ENCODE measurements at regions not wholly inside any gene's neighbourhood (a gene's known extent, or its start where the extent isn't known, plus 50 kb on each side); places are given as distances from the start of the nearest gene placed in this dataset.
"Not testable (repeated sequence)": the region's sequence is repeated elsewhere in the genome, so short reads cannot be mapped to it uniquely, and the experiment has no call there.

DNA sequence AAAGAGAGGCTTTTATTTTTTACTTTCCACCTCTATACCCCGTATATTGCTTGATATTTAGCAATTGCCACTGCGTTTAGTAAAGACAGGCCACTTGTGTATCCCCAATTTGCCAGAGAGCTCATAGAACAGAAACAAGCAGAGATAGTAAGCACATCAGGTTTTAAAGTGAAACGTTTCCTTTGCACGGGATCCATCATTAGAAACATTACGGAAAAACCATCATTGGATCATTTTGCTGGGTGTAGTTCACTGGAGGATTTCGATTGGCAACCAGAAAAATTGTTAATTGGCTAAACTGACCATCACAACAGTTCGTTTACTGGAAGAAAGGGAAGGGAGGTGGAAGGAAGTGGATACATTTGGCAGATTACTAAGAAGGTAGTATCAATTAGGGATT, 149.4 kb upstream of the STK32A start:
- no peak for DNase-seq

DNA sequence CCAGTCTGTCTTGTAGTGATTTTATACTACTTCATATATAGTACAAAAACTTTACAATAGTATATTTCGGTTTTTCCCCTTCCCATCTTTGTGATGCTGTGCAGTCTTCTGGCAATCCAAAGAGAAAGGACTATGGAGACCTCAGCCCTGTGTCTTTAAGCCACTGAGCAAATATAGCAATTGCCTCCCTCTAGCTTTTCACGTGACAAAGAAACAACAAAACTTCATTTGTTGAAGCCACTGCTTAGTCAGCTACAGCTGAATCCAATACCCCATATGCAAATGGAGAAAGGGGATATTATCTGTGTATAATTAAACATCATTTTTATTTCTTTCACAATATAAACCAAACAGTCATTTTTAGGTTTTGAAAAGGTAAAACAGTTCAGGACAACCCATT, 142.8 kb upstream of the STK32A start:
- no peak for DNase-seq

DNA sequence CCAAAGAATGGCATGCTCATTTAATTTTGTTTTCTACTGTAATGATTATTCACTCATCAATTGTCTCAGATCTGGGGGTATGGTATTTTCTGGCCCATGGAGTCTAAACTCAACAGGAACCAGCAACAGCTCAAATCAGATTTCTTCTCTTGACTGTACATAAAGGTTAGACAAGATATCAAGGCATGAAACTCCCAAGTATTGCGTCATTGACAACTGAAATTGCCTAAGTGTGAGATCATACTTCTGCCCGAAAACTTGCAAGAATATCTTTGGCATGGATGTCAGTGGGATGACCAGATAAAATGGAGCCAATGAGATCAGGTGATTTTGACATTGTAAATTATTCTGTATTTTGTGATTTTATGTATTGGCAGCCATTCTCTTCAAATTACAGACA, 141.7 kb upstream of the STK32A start:
- DNase-seq = no peak

DNA sequence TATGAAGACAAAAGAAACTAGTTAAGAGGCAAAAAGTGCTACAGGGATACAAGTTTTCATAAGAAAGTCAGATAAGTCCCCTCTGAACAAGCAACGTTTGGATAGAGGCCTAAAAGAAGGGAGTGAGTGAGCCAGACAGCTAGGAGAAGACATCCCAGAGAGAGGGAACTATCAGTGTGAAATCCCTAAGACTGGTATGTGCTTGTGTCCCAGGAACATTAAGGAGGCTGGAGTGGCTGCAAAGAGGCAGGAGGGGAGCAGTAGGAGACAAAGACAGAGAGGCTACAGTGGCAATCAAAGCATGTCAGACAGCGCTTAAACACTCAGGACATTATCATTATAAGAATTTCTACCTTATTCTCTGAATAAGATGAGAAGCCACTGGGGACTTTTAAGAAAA, 139.1 kb upstream of the STK32A start:
- no peak for DNase-seq

DNA sequence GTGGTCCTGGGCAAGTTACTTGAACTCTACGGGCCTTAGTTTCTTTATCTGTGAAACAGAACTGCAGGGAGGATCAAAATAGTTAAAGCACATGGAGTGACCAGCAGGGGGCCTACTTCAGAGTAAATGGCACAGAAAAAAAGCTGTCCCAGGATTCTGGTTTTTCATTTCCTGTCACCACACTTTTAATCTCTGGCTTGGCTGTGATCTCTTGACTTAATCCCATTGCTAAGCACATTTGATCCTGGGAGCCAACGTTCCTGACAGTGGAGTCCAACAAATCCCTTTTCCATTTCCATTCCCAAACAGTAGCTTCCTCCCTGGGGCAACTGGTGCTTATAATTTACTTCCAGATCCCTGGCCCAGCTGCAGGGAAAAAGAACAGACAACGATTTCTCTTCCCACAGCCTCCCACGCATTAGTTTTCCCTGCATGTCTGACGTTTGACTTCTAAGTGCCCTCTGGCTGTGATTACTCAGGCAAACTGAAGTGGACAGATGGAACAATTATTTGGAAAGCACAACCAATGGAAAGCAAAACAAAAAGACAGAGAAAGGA, 136.5 kb upstream of the STK32A start:
- no peak for DNase-seq

DNA sequence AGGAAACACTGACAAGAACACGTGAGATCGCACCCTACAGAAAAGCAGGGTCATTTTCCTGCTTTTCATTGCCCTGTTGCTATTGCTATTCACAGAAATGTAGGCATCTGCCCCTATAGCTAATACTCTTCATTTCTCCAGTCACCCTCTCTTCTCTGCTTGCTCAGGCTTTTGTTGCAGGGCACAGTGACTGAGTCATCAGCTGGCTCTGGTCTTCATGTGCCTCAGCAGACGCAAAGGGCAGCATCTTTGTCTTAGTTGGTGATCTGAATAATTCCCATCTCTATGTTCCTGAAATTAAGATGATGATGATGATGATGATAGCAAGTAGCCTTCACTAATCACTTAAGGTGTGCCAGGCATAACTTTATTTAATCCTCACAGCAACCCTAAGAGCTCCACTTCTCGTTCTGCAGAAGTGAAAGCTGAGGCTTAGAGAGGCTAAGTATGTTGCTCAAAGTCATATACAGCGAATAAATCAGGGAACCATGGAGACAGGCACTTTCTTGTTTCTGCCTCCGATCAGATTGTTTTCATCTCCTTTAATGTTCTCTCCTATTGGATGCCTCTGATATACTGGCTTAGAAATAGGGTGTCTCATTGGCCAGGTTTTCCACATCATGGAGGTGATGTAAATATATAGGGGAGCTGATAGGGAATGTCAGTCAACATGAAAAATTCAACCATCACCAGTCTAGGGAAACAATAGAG, 133.0 kb upstream of the STK32A start:
- DNase-seq = no peak

DNA sequence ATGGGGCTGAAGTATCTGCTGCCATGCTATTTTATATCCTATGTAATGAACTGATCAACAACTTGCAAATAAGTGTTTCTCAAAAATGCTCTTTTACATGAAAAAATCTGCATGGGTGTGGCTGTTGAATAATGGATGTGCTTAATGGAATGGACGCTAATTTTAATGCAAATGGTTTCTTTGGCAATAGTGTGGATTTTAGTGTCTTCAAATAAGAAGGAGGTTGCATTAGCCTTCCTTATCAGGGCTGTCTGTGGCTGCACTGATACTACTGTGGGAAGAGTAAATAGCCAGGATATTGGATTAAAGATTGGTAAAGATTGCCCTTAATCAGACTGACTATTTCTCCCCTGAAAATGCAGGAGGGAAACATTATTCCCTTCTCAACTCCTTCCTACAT, 121.9 kb upstream of the STK32A start:
- DNase-seq = no peak

DNA sequence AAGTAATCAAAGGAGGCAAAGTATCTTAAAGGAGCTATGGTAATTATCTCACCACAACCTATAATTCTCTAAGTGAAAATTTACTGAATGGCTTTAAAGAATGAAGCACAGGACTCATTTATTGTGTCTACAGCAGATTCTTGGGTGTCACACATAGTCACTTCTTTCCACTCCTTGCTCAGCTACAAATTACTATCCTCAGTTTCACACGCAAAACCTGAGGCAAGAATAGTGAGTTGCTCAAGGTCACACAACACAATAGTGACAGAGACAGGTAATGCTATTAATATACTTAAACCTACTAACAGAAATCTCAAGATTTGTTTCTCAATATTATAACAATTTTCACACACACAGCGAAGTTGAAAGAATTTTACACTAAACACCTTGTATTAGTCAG, 120.9 kb upstream of the STK32A start:
- DNase-seq = no peak

DNA sequence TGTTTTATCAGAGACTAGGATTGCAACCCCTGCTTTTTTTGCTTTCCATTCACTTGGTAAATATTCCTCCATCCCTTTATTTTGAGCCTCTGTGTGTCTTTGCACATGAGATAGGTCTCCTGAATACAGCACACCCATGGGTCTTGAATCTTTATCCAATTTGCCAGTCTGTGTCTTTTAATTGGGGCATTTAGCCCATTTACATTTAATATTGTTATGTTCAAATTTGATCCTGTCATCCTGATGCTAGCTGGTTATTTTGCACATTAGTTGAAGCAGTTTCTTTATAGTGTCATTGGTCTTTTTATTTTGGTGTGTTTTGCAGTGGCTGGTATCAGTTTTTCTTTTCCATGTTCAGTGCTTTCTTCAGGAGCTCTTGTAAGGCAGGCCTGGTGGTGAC, 95.1 kb upstream of the STK32A start:
- DNase-seq = not testable (repeated sequence)

DNA sequence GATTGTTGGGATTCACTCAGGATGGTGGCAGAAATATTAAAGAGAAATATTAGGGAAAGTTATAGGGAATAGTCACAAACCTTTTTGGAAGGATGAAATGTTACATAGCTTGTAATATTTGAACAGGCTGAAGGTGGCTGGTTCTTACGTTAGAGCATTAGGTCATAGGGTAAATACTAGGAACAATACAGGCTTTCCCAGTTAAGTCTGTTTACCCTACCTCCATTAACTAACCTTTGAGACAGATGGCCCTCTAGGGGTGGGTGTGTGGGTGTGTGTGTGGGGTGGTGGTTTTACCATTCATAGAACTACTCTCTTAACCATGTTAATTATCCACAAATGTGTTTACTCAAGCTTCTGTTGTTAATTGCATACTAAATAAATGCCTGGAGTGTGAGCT, 94.3 kb upstream of the STK32A start:
- no peak for DNase-seq

DNA sequence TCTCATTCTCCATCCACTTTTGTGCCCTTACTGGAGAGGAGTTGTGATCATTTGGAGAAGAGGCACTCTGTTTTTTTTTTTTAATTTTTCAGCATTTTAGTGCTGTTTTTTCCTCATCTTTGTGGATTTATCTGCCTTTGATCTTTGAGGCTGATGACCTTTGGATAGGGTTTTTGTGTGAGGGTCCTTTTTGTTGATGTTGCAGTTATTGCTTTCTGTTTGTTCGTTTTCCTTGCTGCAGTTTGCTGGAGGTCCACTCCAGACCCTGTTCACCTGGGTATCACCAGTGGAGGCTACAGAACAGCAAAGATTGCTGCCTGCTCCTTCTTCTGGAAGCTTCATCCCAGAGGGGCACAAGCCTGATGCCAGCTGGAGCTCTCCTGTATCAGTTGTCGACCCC, 93.2 kb upstream of the STK32A start:
- not testable (repeated sequence) for DNase-seq

DNA sequence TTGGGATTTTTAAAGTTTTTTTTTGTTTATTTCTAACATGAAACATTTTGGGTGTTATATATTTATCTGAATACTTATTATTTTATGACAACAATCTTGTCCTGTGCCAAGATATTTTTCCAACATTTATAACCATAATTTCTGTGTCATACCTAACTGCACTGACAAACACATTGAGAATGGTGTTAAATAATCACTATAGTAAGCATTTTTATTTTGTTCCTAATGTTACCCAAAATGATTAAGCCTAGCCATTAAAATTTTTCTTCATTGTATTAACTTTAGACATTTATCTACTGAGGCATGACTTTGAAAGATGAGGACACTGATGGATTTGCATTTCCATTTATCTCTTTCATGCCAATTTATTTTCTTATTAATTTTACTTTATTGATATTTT, 91.6 kb upstream of the STK32A start:
- no peak for DNase-seq

DNA sequence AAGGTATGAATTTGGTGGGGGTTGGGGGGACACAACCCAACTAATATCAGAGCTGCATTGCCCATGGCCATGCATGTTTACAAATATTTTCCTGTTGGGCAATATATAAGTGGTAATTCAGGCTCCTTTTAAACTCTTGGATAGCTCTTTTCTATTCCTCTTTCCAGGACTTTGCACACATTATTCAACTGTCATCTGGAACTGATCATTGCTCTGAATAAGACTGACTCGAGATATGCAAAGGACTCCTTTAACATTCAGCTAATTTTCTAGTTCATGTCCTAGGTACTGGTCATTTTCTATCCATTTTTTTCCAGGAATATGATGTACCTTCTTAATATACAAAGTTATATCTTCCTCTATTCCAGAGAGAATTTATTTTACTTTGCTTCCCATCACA, 89.5 kb upstream of the STK32A start:
- DNase-seq = no peak

DNA sequence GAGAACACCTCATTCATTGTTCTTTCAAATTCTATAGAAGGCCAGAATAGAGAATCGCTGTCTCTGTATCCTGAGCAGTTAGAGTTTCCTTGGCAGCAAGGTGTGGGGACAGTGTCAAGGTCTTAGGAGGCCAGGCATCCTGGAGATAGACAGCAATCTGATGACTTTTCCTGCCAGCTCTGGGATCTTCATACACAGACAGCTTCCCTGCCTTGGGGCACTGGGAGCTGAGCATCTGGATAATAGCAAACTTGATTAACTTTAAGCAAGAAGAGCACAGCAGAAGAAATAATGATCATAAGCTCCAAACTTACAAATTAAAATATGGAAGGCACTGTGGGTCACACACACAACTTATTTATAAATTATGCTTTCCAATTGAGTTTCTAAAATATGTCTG, 86.1 kb upstream of the STK32A start:
- DNase-seq = no peak

DNA sequence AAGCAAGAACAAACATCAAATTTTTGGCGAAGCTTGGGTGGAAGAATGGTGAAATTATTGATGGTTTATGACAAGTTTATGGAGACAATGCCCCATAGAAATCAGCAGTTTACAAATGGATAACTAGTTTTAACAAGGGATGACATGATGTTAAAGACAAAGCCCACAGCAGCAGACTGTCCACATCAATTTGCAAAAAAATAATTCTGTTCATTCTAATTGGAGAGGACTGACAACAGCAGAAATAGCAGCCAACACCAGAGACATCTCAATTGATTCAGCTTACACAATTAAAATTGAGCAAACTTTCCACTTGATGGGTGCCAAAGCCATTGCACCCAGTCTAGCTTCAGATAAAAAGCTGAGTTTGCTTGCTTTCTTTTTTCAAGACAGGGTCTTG, 82.7 kb upstream of the STK32A start:
- no peak for DNase-seq

DNA sequence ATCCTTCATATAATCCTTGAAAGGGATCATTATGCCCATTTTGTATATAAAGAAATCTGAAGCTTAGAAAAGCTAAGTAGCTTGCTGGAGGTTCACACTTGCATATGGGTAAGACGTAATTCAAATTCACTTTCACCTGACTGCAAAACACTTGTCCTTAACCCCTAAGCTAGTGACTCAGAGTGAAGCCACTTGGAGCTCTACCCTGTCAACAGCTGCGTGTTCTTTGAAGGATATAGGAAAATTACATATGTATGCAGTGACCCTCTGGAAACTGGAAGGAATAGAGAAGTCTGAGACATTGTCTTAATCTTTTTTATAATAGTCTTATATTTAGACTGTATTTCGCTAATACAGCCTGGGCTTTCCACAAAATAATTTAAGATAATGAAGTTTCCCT, 80.0 kb upstream of the STK32A start:
- DNase-seq = no peak

DNA sequence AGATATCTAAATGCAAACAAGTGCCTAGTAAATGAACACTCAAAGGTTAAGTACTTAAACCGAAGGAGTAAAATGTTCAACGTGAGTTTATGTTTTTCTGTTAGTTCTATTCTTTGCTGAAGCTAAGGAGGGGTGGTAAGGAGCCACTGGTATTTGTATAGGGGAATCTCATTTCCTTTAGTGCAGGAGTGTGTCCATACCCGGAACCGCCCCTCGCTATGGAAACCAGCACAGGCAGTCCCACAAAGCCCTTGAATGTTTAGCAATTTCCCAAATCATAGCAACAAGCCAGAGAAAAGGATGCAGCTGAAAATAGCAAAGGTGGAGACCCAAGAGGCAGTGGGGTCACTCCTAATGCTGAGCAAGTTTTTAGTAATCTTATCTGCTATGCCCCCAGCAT, 78.8 kb upstream of the STK32A start:
- no peak for DNase-seq

DNA sequence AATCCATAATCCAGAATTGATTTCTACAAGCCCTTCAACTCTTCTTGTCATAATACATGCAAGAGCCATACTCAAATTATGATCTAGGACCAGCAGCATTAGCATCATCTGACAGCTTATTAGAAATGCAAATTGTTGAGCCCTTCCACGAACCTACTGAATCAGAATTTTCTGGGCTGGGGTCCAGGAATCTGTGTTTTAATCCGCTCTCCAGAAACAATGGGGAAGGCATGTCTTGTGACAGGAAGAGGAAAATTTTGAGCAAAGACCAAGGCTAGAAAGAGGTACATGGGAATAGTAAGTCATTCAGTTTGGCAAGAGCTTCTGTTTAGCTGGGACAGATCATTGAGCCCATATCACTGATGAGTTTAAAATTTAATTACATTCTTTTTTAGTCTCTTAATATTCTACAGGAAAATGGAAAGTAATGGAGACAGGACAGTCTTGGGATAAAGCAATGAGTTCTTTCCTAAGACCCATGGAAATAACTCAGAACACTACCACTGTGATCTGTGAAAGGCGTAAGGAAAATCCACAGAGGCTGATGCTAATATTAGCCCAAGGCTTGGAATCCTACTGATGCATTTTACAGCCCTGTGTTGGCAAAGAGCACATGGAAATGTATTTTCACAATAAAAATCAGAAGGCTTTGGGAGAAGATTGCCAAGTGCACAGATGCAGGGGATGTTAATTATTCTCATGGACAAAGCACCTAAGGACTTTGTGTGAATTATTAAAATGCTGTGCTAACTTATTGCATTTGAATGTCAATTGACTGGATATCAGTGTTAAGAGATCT, 73.7 kb upstream of the STK32A start:
- no peak for DNase-seq

DNA sequence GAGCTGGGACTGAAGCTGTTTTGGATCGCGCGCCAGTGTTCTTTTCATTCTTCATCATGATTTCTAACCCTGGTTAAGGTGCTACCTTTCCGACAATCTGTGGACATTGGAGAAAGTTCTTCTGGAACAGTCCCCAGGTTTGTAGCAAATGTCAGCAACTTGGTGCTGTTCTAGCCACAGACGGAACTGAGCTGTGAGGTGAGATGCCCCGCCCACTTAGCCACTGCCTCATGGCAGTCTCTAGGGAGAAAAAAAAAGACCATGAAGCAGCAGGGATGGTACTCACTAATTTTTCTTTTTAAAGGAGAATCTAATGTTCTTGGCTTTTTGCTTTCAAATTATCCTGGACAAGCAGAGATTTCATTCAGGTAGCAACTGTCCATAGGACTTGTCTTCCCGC, 72.1 kb upstream of the STK32A start:
- DNase-seq = no peak

DNA sequence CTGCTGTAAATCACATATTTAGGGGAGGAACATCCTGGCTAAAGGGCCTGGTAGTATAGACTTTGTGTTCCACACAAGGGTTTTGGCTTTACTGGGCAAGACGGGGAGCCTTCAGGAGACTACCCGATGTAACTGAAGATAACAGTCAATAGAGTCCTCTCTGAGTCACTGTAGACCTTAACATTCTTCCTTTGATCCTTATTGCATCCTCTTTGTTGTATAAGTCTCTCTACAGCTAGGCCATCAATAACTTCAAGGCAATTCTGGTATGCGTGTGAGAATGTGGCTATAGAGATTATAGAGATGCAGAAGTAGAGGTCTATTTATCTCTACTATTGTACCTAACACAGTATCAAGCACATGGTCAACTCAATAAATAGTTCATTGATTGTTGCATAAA, 67.3 kb upstream of the STK32A start:
- no peak for DNase-seq

DNA sequence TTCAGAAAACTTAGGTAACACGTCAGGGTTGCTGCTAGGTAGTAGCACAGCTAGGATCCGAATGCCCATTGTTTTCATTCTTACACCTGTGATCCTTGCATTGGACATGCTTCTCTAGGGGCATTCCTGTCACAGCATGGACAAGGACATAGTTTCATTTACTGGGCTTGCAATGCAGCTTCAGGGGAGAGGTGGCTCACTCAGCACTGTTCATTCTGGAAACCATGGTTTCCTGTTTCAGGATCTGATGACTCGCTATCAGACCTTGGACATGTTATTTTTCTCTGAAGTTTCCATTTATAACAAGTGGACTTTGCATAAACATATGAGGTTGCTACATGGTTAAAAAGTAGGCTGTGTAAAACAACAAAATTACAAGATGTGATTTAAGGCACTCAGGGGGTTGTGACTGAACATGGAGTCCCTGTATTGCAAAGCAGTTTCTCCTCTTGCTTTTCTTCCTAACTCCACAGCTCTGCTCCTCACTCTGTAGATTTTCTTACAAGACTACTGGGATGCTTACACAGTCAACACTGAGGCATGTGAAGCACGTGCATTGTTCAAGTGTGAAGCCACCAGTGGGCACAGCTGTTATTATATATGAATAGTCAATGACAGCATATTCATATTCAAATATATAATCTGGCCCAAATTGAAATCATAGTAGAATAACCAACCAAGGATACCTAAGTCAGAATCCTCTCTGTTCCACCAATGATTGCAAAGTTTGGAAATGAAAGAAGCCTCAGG, 66.1 kb upstream of the STK32A start:
- DNase-seq = no peak

DNA sequence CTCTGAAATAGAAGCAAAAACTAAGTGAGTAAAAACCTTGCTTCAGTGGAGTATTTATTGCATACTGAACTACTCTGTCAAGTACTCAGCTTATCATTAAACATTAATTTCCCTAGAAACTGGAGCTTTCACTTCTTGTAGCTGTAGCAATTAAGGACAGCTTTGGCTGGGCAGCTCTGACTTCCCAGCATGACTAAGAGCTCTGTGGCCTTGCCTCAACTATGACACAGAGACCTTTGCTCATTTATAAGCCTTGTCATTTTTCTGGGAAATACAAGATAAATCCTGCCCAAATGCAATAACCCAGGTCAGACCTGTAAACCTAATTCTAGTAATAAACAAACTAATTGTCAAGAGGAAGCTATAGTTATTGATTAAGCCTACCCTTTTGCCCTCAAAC, 65.4 kb upstream of the STK32A start:
- DNase-seq = no peak

DNA sequence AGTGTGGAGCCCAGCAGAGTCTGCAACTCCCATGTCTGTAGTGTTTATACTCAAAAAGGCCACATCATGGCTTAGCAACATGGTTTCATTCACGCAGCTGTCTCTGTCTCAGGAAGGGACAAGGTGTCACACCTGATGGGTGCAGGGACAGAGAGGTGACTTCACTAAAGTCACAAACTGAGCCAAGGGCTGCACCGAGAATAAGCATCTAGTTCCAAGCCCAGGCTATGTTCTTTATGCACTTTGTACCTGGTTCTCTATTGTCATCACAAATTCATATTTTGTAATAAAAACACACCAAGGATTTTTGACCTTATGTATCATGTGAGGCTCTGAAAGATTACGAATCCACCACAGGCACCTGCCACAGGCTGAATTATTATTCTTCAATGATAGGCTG, 64.9 kb upstream of the STK32A start:
- no peak for DNase-seq

DNA sequence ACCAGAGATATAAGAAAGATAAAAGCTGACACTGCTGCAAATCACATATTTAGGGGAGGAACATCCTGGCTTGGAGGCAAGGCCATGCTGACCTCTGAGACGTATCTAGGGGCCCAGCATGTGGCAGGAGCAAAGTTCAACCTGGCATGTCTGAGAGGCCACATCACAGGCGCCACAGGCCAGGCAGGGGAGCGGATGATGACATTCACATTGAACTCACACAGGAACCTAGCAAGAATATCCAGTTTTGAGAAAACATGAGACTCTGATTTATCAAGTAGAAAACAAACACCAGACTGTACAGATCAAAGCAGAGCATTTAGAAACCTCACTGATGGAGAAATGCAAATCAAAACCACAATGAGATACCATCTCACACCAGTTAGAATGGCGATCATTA, 64.2 kb upstream of the STK32A start:
- DNase-seq = no peak
